ENCODE measurements at regions not wholly inside any gene's neighbourhood (a gene's known extent, or its start where the extent isn't known, plus 50 kb on each side); places are given as distances from the start of the nearest gene placed in this dataset.

DNA sequence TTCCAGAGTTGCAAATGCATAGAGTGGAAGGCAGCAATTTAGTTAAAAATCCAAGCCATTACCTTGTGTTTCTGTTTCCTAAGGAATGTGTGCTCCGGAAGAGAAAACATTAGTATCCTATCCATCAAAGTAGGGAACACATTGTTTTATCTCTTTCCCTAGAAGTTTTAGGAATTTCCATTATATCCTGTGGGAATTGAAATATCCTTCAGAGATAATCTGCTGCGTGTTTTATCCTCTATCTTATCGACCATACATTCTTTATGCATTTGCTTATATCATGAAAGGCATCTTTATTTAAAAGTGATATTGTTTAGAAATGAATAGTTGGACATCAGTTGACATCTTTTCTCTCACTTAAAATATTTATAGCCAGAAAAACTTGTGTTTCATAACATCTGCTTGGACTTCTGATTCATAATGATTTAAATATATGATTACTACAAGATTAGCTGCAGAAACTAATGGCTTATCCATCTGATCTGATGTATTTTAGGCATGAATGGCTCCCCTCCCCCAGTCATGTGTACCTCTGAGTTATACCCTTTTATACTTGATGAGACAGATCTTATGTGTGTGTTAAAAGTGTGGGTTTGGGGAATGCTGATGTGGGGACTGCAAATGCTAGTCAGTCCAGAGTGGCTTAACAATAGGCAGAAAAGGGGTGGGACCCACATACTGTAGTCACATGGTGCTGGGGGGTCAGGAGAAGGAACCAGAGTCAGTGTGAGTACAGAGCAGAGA, 136.2 kb upstream of the ARHGAP28 start (continued):
- TF ChIP-seq, protein P1, sequence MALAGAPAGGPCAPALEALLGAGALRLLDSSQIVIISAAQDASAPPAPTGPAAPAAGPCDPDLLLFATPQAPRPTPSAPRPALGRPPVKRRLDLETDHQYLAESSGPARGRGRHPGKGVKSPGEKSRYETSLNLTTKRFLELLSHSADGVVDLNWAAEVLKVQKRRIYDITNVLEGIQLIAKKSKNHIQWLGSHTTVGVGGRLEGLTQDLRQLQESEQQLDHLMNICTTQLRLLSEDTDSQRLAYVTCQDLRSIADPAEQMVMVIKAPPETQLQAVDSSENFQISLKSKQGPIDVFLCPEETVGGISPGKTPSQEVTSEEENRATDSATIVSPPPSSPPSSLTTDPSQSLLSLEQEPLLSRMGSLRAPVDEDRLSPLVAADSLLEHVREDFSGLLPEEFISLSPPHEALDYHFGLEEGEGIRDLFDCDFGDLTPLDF (CRISPR knock-in tag; IDR thresholded peaks at IDR 0.05), result no peak
- TF ChIP-seq GTF2I (CRISPR knock-in tag; conservative IDR thresholded peaks at IDR 0.05) (no peak), ATF1 (CRISPR knock-in tag; IDR thresholded peaks at IDR 0.05) (no peak), ZNF425 (CRISPR knock-in tag; conservative IDR thresholded peaks at IDR 0.05) (no peak)

DNA sequence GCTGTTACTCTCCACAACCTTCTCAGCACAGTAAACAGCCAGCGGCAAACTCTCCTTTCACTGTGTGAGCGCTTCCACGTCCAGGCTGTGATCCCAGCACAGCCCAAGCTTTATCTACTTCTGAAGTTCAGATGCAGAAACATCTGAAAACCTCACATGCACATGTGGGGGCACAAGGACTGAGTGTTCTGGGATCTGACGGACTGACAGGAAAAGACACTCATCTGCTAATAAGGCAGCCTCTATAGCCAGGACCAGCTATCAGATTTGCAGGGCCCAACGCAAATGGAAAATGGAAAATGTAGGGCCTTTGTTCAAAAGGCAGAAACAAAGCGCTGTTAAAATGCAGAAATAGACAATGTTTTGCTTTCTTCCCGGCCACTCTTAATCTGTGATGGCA, 133.8 kb upstream of the ARHGAP28 start:
- Mint-ChIP-seq H3K36me3 (no peaks in the 10 kb centered on the region), H3K9me3 (no peaks in the 10 kb centered on the region), H3K4me1 (peaks cover 20% of the 10 kb centered on the region), H3K27me3 (ENCODE audit: low read depth) (no peaks in the 10 kb centered on the region), H3K27ac (no peak overlapping the region), H3K4me3 (no peak overlapping the region)
- ATAC-seq, result no peak
- TF ChIP-seq NFYB (CRISPR knock-in tag; conservative IDR thresholded peaks at IDR 0.05; ENCODE audit: low read depth), result no peak
- TF ChIP-seq ZNF219 (CRISPR knock-in tag; IDR thresholded peaks at IDR 0.05; ENCODE audit: borderline replicate concordance), result no peak
- TF ChIP-seq GRHL2 (CRISPR knock-in tag; IDR thresholded peaks at IDR 0.05; ENCODE audit: insufficient replicate concordance, severe bottlenecking), result no peak
- no peak for TF ChIP-seq CREM (CRISPR knock-in tag; IDR thresholded peaks at IDR 0.05)
- TF ChIP-seq NR3C1 (CRISPR knock-in tag; conservative IDR thresholded peaks at IDR 0.05; ENCODE audit: low read depth), result no peak
- no peak for TF ChIP-seq JUN (CRISPR knock-in tag; IDR thresholded peaks at IDR 0.05)
- no peak for TF ChIP-seq ZBTB21 (CRISPR knock-in tag; IDR thresholded peaks at IDR 0.05; ENCODE audit: borderline replicate concordance)
- no peak for TF ChIP-seq FOXK1 (CRISPR knock-in tag; IDR thresholded peaks at IDR 0.05)
- TF ChIP-seq ESRRA (CRISPR knock-in tag; IDR thresholded peaks at IDR 0.05; ENCODE audit: borderline replicate concordance), result no peak
- no peak for TF ChIP-seq ZNF263 (CRISPR knock-in tag; IDR thresholded peaks at IDR 0.05; ENCODE audit: low read depth)
- no peak for TF ChIP-seq FOXP4 (CRISPR knock-in tag; IDR thresholded peaks at IDR 0.05)
- TF ChIP-seq, protein P2, sequence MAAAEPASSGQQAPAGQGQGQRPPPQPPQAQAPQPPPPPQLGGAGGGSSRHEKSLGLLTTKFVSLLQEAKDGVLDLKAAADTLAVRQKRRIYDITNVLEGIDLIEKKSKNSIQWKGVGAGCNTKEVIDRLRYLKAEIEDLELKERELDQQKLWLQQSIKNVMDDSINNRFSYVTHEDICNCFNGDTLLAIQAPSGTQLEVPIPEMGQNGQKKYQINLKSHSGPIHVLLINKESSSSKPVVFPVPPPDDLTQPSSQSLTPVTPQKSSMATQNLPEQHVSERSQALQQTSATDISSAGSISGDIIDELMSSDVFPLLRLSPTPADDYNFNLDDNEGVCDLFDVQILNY (CRISPR knock-in tag; IDR thresholded peaks at IDR 0.05), result no peak
- TF ChIP-seq ZNF671 (CRISPR knock-in tag; IDR thresholded peaks at IDR 0.05), result no peak
- TF ChIP-seq SP1 (CRISPR knock-in tag; conservative IDR thresholded peaks at IDR 0.05), result no peak
- TF ChIP-seq SOX15 (CRISPR knock-in tag; IDR thresholded peaks at IDR 0.05), result no peak
- no peak for TF ChIP-seq TCF7 (CRISPR knock-in tag; IDR thresholded peaks at IDR 0.05; ENCODE audit: low read depth)
- no peak for TF ChIP-seq SMAD3 (CRISPR knock-in tag; IDR thresholded peaks at IDR 0.05; ENCODE audit: borderline replicate concordance)
- TF ChIP-seq FOXJ3 (CRISPR knock-in tag; IDR thresholded peaks at IDR 0.05; ENCODE audit: borderline replicate concordance), result no peak
- no peak for DNase-seq (ENCODE audit: low spot score)
- POLR2A ChIA-PET, result no interaction called here
- CTCF ChIA-PET, result no interaction called here
